ENCODE measurements at regions not wholly inside any gene's neighbourhood (a gene's known extent, or its start where the extent isn't known, plus 50 kb on each side); places are given as distances from the start of the nearest gene placed in this dataset.

- Histone ChIP-seq H3K27me3 (ENCODE audit: low read length) (no peaks in the 10 kb centered on the region), H3K79me2 (ENCODE audit: insufficient read depth, low read length) (no peaks in the 10 kb centered on the region), H3K36me3 (ENCODE audit: low read length) (no peaks in the 10 kb centered on the region), H4K20me1 (ENCODE audit: low read depth, low read length) (no peaks in the 10 kb centered on the region), H2AFZ (ENCODE audit: low read depth, low read length, severe bottlenecking) (no peak overlapping the region), H3K4me3 (ENCODE audit: insufficient read depth, low read length, poor library complexity, severe bottlenecking) (no peak overlapping the region), H3F3A (ENCODE audit: insufficient read depth) (no peaks in the 10 kb centered on the region), H3K9me3 (ENCODE audit: insufficient read depth, low read length) (no peaks in the 10 kb centered on the region), H3K9me2 (replicated peaks; ENCODE audit: insufficient read depth, low read length) (no peaks in the 10 kb centered on the region), H3K4me2 (ENCODE audit: low read depth, low read length, poor library complexity, severe bottlenecking) (no peak overlapping the region), H3K9ac (ENCODE audit: low read length) (no peak overlapping the region), H3K27ac (ENCODE audit: low read depth, low read length) (no peak overlapping the region)
- TF ChIP-seq EZH2phosphoT487 (conservative IDR thresholded peaks at IDR 0.05; ENCODE audit: low read length): no peak
- TF ChIP-seq CTCF (IDR thresholded peaks at IDR 0.05; ENCODE audit: insufficient read depth, low read length, poor library complexity, severe bottlenecking): no peak
Measured at GRCh38 chr2:118661179-118661578, 186.3 kb downstream of the EN1 start.

- Histone ChIP-seq H3K9ac (ENCODE audit: low read length) (no peak overlapping the region), H3K79me2 (ENCODE audit: insufficient read depth, low read length) (no peaks in the 10 kb centered on the region), H4K20me1 (ENCODE audit: low read depth, low read length) (no peaks in the 10 kb centered on the region), H3K27ac (ENCODE audit: low read depth, low read length) (no peak overlapping the region), H3K4me2 (ENCODE audit: low read depth, low read length, poor library complexity, severe bottlenecking) (no peak overlapping the region), H2AFZ (ENCODE audit: low read depth, low read length, severe bottlenecking) (no peak overlapping the region), H3K27me3 (ENCODE audit: low read length) (no peaks in the 10 kb centered on the region), H3K9me2 (replicated peaks; ENCODE audit: insufficient read depth, low read length) (no peaks in the 10 kb centered on the region), H3K4me3 (ENCODE audit: insufficient read depth, low read length, poor library complexity, severe bottlenecking) (no peak overlapping the region), H3K9me3 (ENCODE audit: insufficient read depth, low read length) (no peaks in the 10 kb centered on the region), H3F3A (ENCODE audit: insufficient read depth) (no peaks in the 10 kb centered on the region), H3K36me3 (ENCODE audit: low read length) (no peaks in the 10 kb centered on the region)
- TF ChIP-seq EZH2phosphoT487 (conservative IDR thresholded peaks at IDR 0.05; ENCODE audit: low read length): no peak
- no peak for TF ChIP-seq CTCF (IDR thresholded peaks at IDR 0.05; ENCODE audit: insufficient read depth, low read length, poor library complexity, severe bottlenecking)
Measured at GRCh38 chr2:118658596-118659198, 188.8 kb downstream of the EN1 start.

- Histone ChIP-seq H4K20me1 (ENCODE audit: low read depth, low read length) (no peaks in the 10 kb centered on the region), H3K27ac (ENCODE audit: low read depth, low read length) (no peak overlapping the region), H3F3A (ENCODE audit: insufficient read depth) (no peaks in the 10 kb centered on the region)
Measured at GRCh38 chr2:118657466-118657865, 190.0 kb downstream of the EN1 start.

More at GRCh38 chr2:118657466-118657865, 190.0 kb downstream of the EN1 start:
- Histone ChIP-seq H3K79me2 (ENCODE audit: insufficient read depth, low read length) (no peaks in the 10 kb centered on the region), H3K4me3 (ENCODE audit: insufficient read depth, low read length, poor library complexity, severe bottlenecking) (no peak overlapping the region), H3K9ac (ENCODE audit: low read length) (no peak overlapping the region), H3K9me3 (ENCODE audit: insufficient read depth, low read length) (no peaks in the 10 kb centered on the region), H3K36me3 (ENCODE audit: low read length) (no peaks in the 10 kb centered on the region), H3K4me2 (ENCODE audit: low read depth, low read length, poor library complexity, severe bottlenecking) (no peak overlapping the region), H3K27me3 (ENCODE audit: low read length) (no peaks in the 10 kb centered on the region), H3K9me2 (replicated peaks; ENCODE audit: insufficient read depth, low read length) (no peaks in the 10 kb centered on the region), H2AFZ (ENCODE audit: low read depth, low read length, severe bottlenecking) (no peak overlapping the region)
- TF ChIP-seq EZH2phosphoT487 (conservative IDR thresholded peaks at IDR 0.05; ENCODE audit: low read length): no peak
- TF ChIP-seq CTCF (IDR thresholded peaks at IDR 0.05; ENCODE audit: insufficient read depth, low read length, poor library complexity, severe bottlenecking): no peak

All from SU-DHL-6 (cell line).